HG03139 (cell line): ENCODE measurements at regions not wholly inside any gene's neighbourhood (a gene's known extent, or its start where the extent isn't known, plus 50 kb on each side); places are given as distances from the start of the nearest gene placed in this dataset.

Source experiments
- ATAC-seq: cut with Tn5 transposase; IDR thresholded peaks from one replicate; pipeline ENCODE4 v1.9.1; 2021; ENCODE audit not compliant: unreplicated experiment

- no peak for ATAC-seq
Measured at GRCh38 chr2:120401275-120402066, 55.5 kb downstream of the INHBB start.

- no peak for ATAC-seq
Measured at GRCh38 chr2:120402067-120402433, 56.1 kb downstream of the INHBB start.

- ATAC-seq: no peak
Measured at GRCh38 chr2:120402508-120402907, 56.6 kb downstream of the INHBB start.

- ATAC-seq: no peak
Measured at GRCh38 chr2:120403261-120403660, 57.3 kb downstream of the INHBB start.

- no peak for ATAC-seq
Measured at GRCh38 chr2:120403676-120404075, 57.7 kb downstream of the INHBB start.

GRCh38 chr2:120404274-120404673 lies 58.3 kb downstream of the INHBB start:
- ATAC-seq: no peak

- ATAC-seq: no peak
Measured at GRCh38 chr2:120404941-120405758, 59.2 kb downstream of the INHBB start.

GRCh38 chr2:120405759-120406099 lies 59.8 kb downstream of the INHBB start:
- no peak for ATAC-seq

GRCh38 chr2:120406566-120406965 lies 60.6 kb downstream of the INHBB start:
- no peak for ATAC-seq

GRCh38 chr2:120410487-120410886 lies 64.6 kb downstream of the INHBB start:
- ATAC-seq: no peak

- ATAC-seq: no peak
Measured at GRCh38 chr2:120415060-120415459, 69.1 kb downstream of the INHBB start.

GRCh38 chr2:120415728-120416509 lies 70.0 kb downstream of the INHBB start:
- ATAC-seq: no peak

GRCh38 chr2:120418174-120418787 lies 72.3 kb downstream of the INHBB start:
- no peak for ATAC-seq

GRCh38 chr2:120419073-120419472 lies 73.1 kb downstream of the INHBB start:
- no peak for ATAC-seq

GRCh38 chr2:120419955-120420354 lies 74.0 kb downstream of the INHBB start:
- ATAC-seq: no peak

GRCh38 chr2:120421126-120421829 lies 75.3 kb downstream of the INHBB start:
- ATAC-seq: no peak

GRCh38 chr2:120421830-120422175 lies 75.9 kb downstream of the INHBB start:
- ATAC-seq: no peak

GRCh38 chr2:120422465-120423160 lies 76.7 kb downstream of the INHBB start:
- ATAC-seq: no peak

- ATAC-seq: no peak
Measured at GRCh38 chr2:120423167-120423943, 77.4 kb downstream of the INHBB start.
